HEK293 (cell line): ENCODE measurements at regions not wholly inside any gene's neighbourhood (a gene's known extent, or its start where the extent isn't known, plus 50 kb on each side); places are given as distances from the start of the nearest gene placed in this dataset.

ENCODE experiments used
- CTCF ChIP-seq: fragments of 450-650 bp; formaldehyde crosslinking; IDR thresholded peaks from 2 replicates; pipeline ENCODE4 v1.5.1; 2016; ENCODE audit warnings: missing biosample characterization, missing genetic modification characterization
- REPIN1 ChIP-seq: fragments of 450-650 bp; formaldehyde crosslinking; IDR thresholded peaks from 2 replicates; pipeline ENCODE4 v1.5.1; 2017; ENCODE audit warnings: missing biosample characterization, missing genetic modification characterization, low read depth
- ZBTB17 ChIP-seq: fragments of 450-650 bp; formaldehyde crosslinking; IDR thresholded peaks from 2 replicates; pipeline ENCODE4 v1.5.1; 2016; ENCODE audit warnings: missing biosample characterization, missing genetic modification characterization
- ZIC2 ChIP-seq: fragments of 450-650 bp; formaldehyde crosslinking; IDR thresholded peaks from 2 replicates; pipeline ENCODE4 v1.5.1; 2016; ENCODE audit warnings: missing biosample characterization, missing genetic modification characterization
- ZNF140 ChIP-seq: fragments of 450-650 bp; formaldehyde crosslinking; IDR thresholded peaks from 2 replicates; pipeline ENCODE4 v1.5.1; 2016; ENCODE audit warnings: missing biosample characterization, missing genetic modification characterization
- ZNF302 ChIP-seq: fragments of 450-650 bp; formaldehyde crosslinking; IDR thresholded peaks from 2 replicates; pipeline ENCODE4 v1.5.1; 2016; ENCODE audit warnings: missing biosample characterization, missing genetic modification characterization, low read depth
- ZNF513 ChIP-seq: fragments of 450-650 bp; IDR thresholded peaks from 2 replicates; pipeline ENCODE4 v1.5.1; 2018; ENCODE audit warnings: missing biosample characterization, missing genetic modification characterization
- ZNF544 ChIP-seq: fragments of 450-650 bp; formaldehyde crosslinking; IDR thresholded peaks from 2 replicates; pipeline ENCODE4 v1.5.0; 2017; ENCODE audit warnings: missing biosample characterization, missing genetic modification characterization
- ZSCAN5A ChIP-seq: fragments of 450-650 bp; formaldehyde crosslinking; IDR thresholded peaks from 2 replicates; pipeline ENCODE4 v1.5.1; 2016; ENCODE audit warnings: missing biosample characterization, missing genetic modification characterization
- TF ChIP-seq, protein P1 (sequence below): fragments of 450-650 bp; formaldehyde crosslinking; IDR thresholded peaks from 2 replicates; pipeline ENCODE4 v1.5.1; 2016; ENCODE audit warnings: missing biosample characterization, missing genetic modification characterization

- TF ChIP-seq ZSCAN5A (no peak), ZNF513 (tag by site-specific recombination) (no peak), ZNF302 (no peak), CTCF (tag by site-specific recombination) (no peak), ZNF544 (tag by site-specific recombination) (no peak), ZBTB17 (tag by site-specific recombination) (no peak), ZNF140 (tag by site-specific recombination) (no peak), ZIC2 (tag by site-specific recombination) (no peak), REPIN1 (no peak)
- TF ChIP-seq, protein P1, sequence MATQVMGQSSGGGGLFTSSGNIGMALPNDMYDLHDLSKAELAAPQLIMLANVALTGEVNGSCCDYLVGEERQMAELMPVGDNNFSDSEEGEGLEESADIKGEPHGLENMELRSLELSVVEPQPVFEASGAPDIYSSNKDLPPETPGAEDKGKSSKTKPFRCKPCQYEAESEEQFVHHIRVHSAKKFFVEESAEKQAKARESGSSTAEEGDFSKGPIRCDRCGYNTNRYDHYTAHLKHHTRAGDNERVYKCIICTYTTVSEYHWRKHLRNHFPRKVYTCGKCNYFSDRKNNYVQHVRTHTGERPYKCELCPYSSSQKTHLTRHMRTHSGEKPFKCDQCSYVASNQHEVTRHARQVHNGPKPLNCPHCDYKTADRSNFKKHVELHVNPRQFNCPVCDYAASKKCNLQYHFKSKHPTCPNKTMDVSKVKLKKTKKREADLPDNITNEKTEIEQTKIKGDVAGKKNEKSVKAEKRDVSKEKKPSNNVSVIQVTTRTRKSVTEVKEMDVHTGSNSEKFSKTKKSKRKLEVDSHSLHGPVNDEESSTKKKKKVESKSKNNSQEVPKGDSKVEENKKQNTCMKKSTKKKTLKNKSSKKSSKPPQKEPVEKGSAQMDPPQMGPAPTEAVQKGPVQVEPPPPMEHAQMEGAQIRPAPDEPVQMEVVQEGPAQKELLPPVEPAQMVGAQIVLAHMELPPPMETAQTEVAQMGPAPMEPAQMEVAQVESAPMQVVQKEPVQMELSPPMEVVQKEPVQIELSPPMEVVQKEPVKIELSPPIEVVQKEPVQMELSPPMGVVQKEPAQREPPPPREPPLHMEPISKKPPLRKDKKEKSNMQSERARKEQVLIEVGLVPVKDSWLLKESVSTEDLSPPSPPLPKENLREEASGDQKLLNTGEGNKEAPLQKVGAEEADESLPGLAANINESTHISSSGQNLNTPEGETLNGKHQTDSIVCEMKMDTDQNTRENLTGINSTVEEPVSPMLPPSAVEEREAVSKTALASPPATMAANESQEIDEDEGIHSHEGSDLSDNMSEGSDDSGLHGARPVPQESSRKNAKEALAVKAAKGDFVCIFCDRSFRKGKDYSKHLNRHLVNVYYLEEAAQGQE (tag by site-specific recombination) = no peak
These were observed 572.4 kb upstream of the NCAM2 start for GRCh38 chr21:20425856-20426255.
